Thymus (tissue), 11 donors: ENCODE measurements at regions not wholly inside any gene's neighbourhood (a gene's known extent, or its start where the extent isn't known, plus 50 kb on each side); places are given as distances from the start of the nearest gene placed in this dataset.

ENCODE experiments used
- DNase-seq, 9 donors: peaks; one replicate each; pipeline ENCODE4 v3.0.0-alpha.2; 2013; ENCODE audit warnings: low spot score in 9 of 9, low read depth in 6 of 9, missing footprints in 1 of 9
- H3K27ac ChIP-seq, 2 donors: one replicate each; pipeline ENCODE4 v1.5.1; 2013; ENCODE audit warnings: control low read depth in 1 of 2, low read depth in 1 of 2, low read length in 1 of 2, mild to moderate bottlenecking in 1 of 2, moderate library complexity in 1 of 2
- H3K27me3 ChIP-seq, 2 donors: one replicate each; pipeline ENCODE4 v1.5.1; 2013; ENCODE audit warnings: low read length in 1 of 2; ENCODE audit not compliant: control insufficient read depth in 2 of 2, insufficient read depth in 1 of 2
- H3K36me3 ChIP-seq, 2 donors: one replicate each; pipeline ENCODE4 v1.5.1; 2013; ENCODE audit warnings: low read length in 1 of 2, mild to moderate bottlenecking in 1 of 2, moderate library complexity in 1 of 2; ENCODE audit not compliant: control insufficient read depth in 2 of 2, insufficient read depth in 2 of 2
- H3K4me1 ChIP-seq, 2 donors: one replicate each; pipeline ENCODE4 v1.5.1; 2013; ENCODE audit warnings: low read length in 2 of 2; ENCODE audit not compliant: control insufficient read depth in 2 of 2, insufficient read depth in 2 of 2
- H3K4me3 ChIP-seq, 2 donors: one replicate each; pipeline ENCODE4 v1.5.1; 2013; ENCODE audit warnings: low read length in 2 of 2, control low read depth in 1 of 2, mild to moderate bottlenecking in 1 of 2
- H3K9me3 ChIP-seq, 2 donors: one replicate each; pipeline ENCODE4 v1.5.1; 2013; ENCODE audit warnings: low read length in 1 of 2, mild to moderate bottlenecking in 1 of 2; ENCODE audit not compliant: control insufficient read depth in 2 of 2, insufficient read depth in 1 of 2
- WGBS: extraction: QIAGEN DNeasy Blood & Tissue Kit; methylation state at CpG from one replicate; pipeline ENCODE4 v1.1.7; 2013; 5-methylcytosine and 5-hydroxymethylcytosine counted together
- donor health status: healthy.

GRCh38 chr10:33556620-33557019 lies 222.2 kb upstream of the NRP1 start:
- no peaks in the 10 kb centered on the region for H3K4me1 ChIP-seq
- no peak overlapping the region for H3K4me3 ChIP-seq
- H3K27ac ChIP-seq: no peak overlapping the region
- no peaks in the 10 kb centered on the region for H3K9me3 ChIP-seq
- H3K27me3 ChIP-seq: peaks cover 0 to 18% of the 10 kb centered on the region in 2 donors
- H3K36me3 ChIP-seq: no peaks in the 10 kb centered on the region
- WGBS: 89% methylated on average over 11 of the region's 11 CpGs
- no peak for DNase-seq

GRCh38 chr10:33556103-33556502 lies 221.6 kb upstream of the NRP1 start:
- WGBS: 93% methylated on average over 1 of the region's 1 CpG

GRCh38 chr10:33553748-33554571 lies 219.5 kb upstream of the NRP1 start:
- Histone ChIP-seq H3K9me3 (no peaks in the 10 kb centered on the region), H3K4me3 (no peak overlapping the region), H3K27ac (no peak overlapping the region), H3K36me3 (no peaks in the 10 kb centered on the region), H3K4me1 (peaks cover 0 to 3% of the 10 kb centered on the region in 2 donors), H3K27me3 (peaks cover 0 to 14% of the 10 kb centered on the region in 2 donors)
- DNase-seq: no peak
- 91% methylated on average over 11 of the region's 11 CpGs for WGBS

More at GRCh38 chr10:33556103-33556502, 221.6 kb upstream of the NRP1 start:
- no peaks in the 10 kb centered on the region for H3K36me3 ChIP-seq
- H3K4me1 ChIP-seq: no peaks in the 10 kb centered on the region
- DNase-seq: no peak
- H3K4me3 ChIP-seq: no peak overlapping the region
- no peaks in the 10 kb centered on the region for H3K9me3 ChIP-seq
- no peak overlapping the region for H3K27ac ChIP-seq
- H3K27me3 ChIP-seq: peaks cover 0 to 15% of the 10 kb centered on the region in 2 donors

- WGBS: 89% methylated on average over 4 of the region's 4 CpGs
Measured at GRCh38 chr10:33552290-33552689, 217.8 kb upstream of the NRP1 start.

GRCh38 chr10:33550811-33551210 lies 216.3 kb upstream of the NRP1 start:
- WGBS: 95% methylated on average over 1 of the region's 1 CpG
- H3K27ac ChIP-seq: no peak overlapping the region

More at GRCh38 chr10:33552290-33552689, 217.8 kb upstream of the NRP1 start:
- Histone ChIP-seq H3K36me3 (no peaks in the 10 kb centered on the region), H3K9me3 (no peaks in the 10 kb centered on the region), H3K27ac (no peak overlapping the region), H3K4me1 (peaks cover 0 to 3% of the 10 kb centered on the region in 2 donors), H3K27me3 (peaks cover 0 to 7% of the 10 kb centered on the region in 2 donors), H3K4me3 (no peak overlapping the region)
- DNase-seq: no peak

GRCh38 chr10:33547976-33548375 lies 213.5 kb upstream of the NRP1 start:
- no peaks in the 10 kb centered on the region for H3K36me3 ChIP-seq
- H3K4me3 ChIP-seq: no peak overlapping the region
- H3K4me1 ChIP-seq: peaks cover 0 to 3% of the 10 kb centered on the region in 2 donors
- no peaks in the 10 kb centered on the region for H3K27me3 ChIP-seq
- no peaks in the 10 kb centered on the region for H3K9me3 ChIP-seq
- no peak for DNase-seq
- 91% methylated on average over 2 of the region's 2 CpGs for WGBS
- no peak overlapping the region for H3K27ac ChIP-seq

More at GRCh38 chr10:33550811-33551210, 216.3 kb upstream of the NRP1 start:
- Histone ChIP-seq H3K9me3 (no peaks in the 10 kb centered on the region), H3K36me3 (no peaks in the 10 kb centered on the region), H3K27me3 (peaks cover 0 to 2% of the 10 kb centered on the region in 2 donors), H3K4me1 (peaks cover 0 to 3% of the 10 kb centered on the region in 2 donors), H3K4me3 (no peak overlapping the region)
- DNase-seq: no peak

- Histone ChIP-seq H3K27me3 (no peaks in the 10 kb centered on the region), H3K36me3 (no peaks in the 10 kb centered on the region), H3K27ac (no peak overlapping the region), H3K4me3 (no peak overlapping the region), H3K4me1 (peaks cover 0 to 3% of the 10 kb centered on the region in 2 donors), H3K9me3 (no peaks in the 10 kb centered on the region)
- DNase-seq: no peak
- WGBS: 96% methylated on average over 1 of the region's 1 CpG
Measured at GRCh38 chr10:33546031-33546430, 211.6 kb upstream of the NRP1 start.

- Histone ChIP-seq H3K4me1 (no peaks in the 10 kb centered on the region), H3K27ac (no peak overlapping the region), H3K36me3 (no peaks in the 10 kb centered on the region), H3K9me3 (no peaks in the 10 kb centered on the region), H3K4me3 (no peak overlapping the region), H3K27me3 (no peaks in the 10 kb centered on the region)
- DNase-seq: no peak
- 86% methylated on average over 2 of the region's 2 CpGs for WGBS
Measured at GRCh38 chr10:33542752-33543505, 208.5 kb upstream of the NRP1 start.

- Histone ChIP-seq H3K36me3 (no peaks in the 10 kb centered on the region), H3K9me3 (no peaks in the 10 kb centered on the region), H3K27me3 (no peaks in the 10 kb centered on the region), H3K4me1 (no peaks in the 10 kb centered on the region), H3K27ac (no peak overlapping the region), H3K4me3 (no peak overlapping the region)
- no peak for DNase-seq
- 87% methylated on average over 4 of the region's 4 CpGs for WGBS
Measured at GRCh38 chr10:33539116-33539515, 204.6 kb upstream of the NRP1 start.
